ENCODE measurements at regions not wholly inside any gene's neighbourhood (a gene's known extent, or its start where the extent isn't known, plus 50 kb on each side); places are given as distances from the start of the nearest gene placed in this dataset.

GRCh38 chr19:30254158-30254557, 118.0 kb upstream of the ZNF536 start:
- Histone ChIP-seq H3K14ac (ENCODE audit: insufficient read length) (no peak overlapping the region), H2BK120ac (replicated peaks; ENCODE audit: low read depth, low read length) (no peak overlapping the region), H3K4me2 (ENCODE audit: insufficient read depth in 1 of 2, low read depth in 2 of 2, low read length in 2 of 2) (no peak overlapping the region), H3K27me3 (replicated peaks in 1 of 4; ENCODE audit: control insufficient read depth in 3 of 4, extremely low read depth in 1 of 4, insufficient read depth in 3 of 4, low read length in 3 of 4) (no peaks in the 10 kb centered on the region), H2AK5ac (ENCODE audit: low read depth, low read length) (no peak overlapping the region), H4K91ac (replicated peaks; ENCODE audit: insufficient read length, low read length) (no peak overlapping the region), H2BK15ac (ENCODE audit: low read length) (no peak overlapping the region), H3K27ac (ENCODE audit: low read depth, low read length) (no peak overlapping the region), H3K18ac (ENCODE audit: extremely low read depth, low read length) (no peak overlapping the region), H4K20me1 (replicated peaks in 1 of 2; ENCODE audit: control insufficient read depth in 1 of 2, insufficient read depth in 2 of 2, low read length in 2 of 2) (no peaks in the 10 kb centered on the region), H3K56ac (replicated peaks; ENCODE audit: insufficient read length, low read depth, low read length) (no peak overlapping the region), H2BK20ac (ENCODE audit: low read length) (no peak overlapping the region), H3K23ac (ENCODE audit: insufficient read length) (no peak overlapping the region), H3K23me2 (ENCODE audit: low read depth, low read length) (no peaks in the 10 kb centered on the region), H3K4me3 (ENCODE audit: extremely low read depth in 1 of 4, insufficient read depth in 2 of 4, low read depth in 3 of 4, low read length in 4 of 4) (no peak overlapping the region), H3K4me1 (replicated peaks in 1 of 4; ENCODE audit: control insufficient read depth in 3 of 4, insufficient read depth in 4 of 4, low read length in 3 of 4) (peaks cover 4 to 11% (median 4%) of the 10 kb centered on the region in 4 experiments; a peak in 6 of 7 replicates), H3K36me3 (ENCODE audit: control insufficient read depth in 2 of 4, insufficient read depth in 4 of 4, low read length in 3 of 4) (no peaks in the 10 kb centered on the region), H4K8ac (ENCODE audit: extremely low read depth, insufficient read depth, low read length) (no peak overlapping the region), H3K79me1 (ENCODE audit: low read depth, low read length) (no peaks in the 10 kb centered on the region), H2BK5ac (ENCODE audit: low read depth, low read length) (no peak overlapping the region), H2BK12ac (ENCODE audit: low read depth, low read length) (no peak overlapping the region), H2AFZ (ENCODE audit: low read length) (no peak overlapping the region), H3K4ac (replicated peaks; ENCODE audit: insufficient read length, low read depth, low read length) (no peak overlapping the region), H3K9me3 (ENCODE audit: insufficient read depth in 2 of 2, low read depth in 1 of 2, low read length in 1 of 2) (no peaks in the 10 kb centered on the region), H4K5ac (ENCODE audit: insufficient read length, low read depth, low read length) (no peak overlapping the region), H3K79me2 (ENCODE audit: control insufficient read depth in 1 of 2, insufficient read depth in 2 of 2, low read length in 2 of 2) (no peaks in the 10 kb centered on the region), H3K9ac (replicated peaks in 1 of 4; ENCODE audit: extremely low read depth in 1 of 4, low read depth in 3 of 4, low read length in 3 of 4) (no peak overlapping the region)
- CTCF ChIA-PET (ENCODE audit: partially characterized antibody): no interaction called here
- FAIRE-seq (no peak), DNase-seq (ENCODE audit: low read depth in 1 of 2, low spot score in 2 of 2) (no peak)
- 92% methylated on average over 5 of the region's 5 CpGs; no CpG with 5 or more reads in 1 of the 2 experiments for WGBS, 2 experiments (ENCODE audit: extremely low coverage in 1 of 2, insufficient coverage in 1 of 2, insufficient read length in 1 of 2, insufficient replicate concordance in 2 of 2, low coverage in 1 of 2, low lambda C conversion rate in 2 of 2, missing lambda C conversion rate in 1 of 2)
- POLR2A ChIA-PET (ENCODE audit: partially characterized antibody): no interaction called here
- TF ChIP-seq GTF2F1 (IDR thresholded peaks at IDR 0.05; ENCODE audit: borderline replicate concordance, low read depth, low read length): no peak
- no peak for TF ChIP-seq GABPA (IDR thresholded peaks at IDR 0.05; ENCODE audit: borderline replicate concordance, insufficient read depth, low read length)
- TF ChIP-seq CREB1 (IDR thresholded peaks at IDR 0.05): no peak
- TF ChIP-seq TAF7 (optimal IDR thresholded peaks at IDR 0.05; ENCODE audit: borderline replicate concordance, low read depth, low read length): no peak
- TF ChIP-seq CHD1 (IDR thresholded peaks at IDR 0.05; ENCODE audit: low read depth, low read length): no peak
- no peak for TF ChIP-seq RXRA (IDR thresholded peaks at IDR 0.05; ENCODE audit: insufficient read depth, low read depth, low read length)
- TF ChIP-seq CTBP2 (IDR thresholded peaks at IDR 0.05; ENCODE audit: borderline replicate concordance, insufficient read depth, insufficient read length, low read length): no peak
- TF ChIP-seq EZH2 (IDR thresholded peaks at IDR 0.05; ENCODE audit: low read depth, low read length, severe bottlenecking): no peak
- TF ChIP-seq, protein P1, sequence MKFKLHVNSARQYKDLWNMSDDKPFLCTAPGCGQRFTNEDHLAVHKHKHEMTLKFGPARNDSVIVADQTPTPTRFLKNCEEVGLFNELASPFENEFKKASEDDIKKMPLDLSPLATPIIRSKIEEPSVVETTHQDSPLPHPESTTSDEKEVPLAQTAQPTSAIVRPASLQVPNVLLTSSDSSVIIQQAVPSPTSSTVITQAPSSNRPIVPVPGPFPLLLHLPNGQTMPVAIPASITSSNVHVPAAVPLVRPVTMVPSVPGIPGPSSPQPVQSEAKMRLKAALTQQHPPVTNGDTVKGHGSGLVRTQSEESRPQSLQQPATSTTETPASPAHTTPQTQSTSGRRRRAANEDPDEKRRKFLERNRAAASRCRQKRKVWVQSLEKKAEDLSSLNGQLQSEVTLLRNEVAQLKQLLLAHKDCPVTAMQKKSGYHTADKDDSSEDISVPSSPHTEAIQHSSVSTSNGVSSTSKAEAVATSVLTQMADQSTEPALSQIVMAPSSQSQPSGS (IDR thresholded peaks at IDR 0.05; ENCODE audit: low read length): no peak
- TF ChIP-seq JUN (IDR thresholded peaks at IDR 0.05; ENCODE audit: low read depth, low read length): no peak
- no peak for TF ChIP-seq YY1 (IDR thresholded peaks at IDR 0.05; ENCODE audit: low read depth, low read length)
- TF ChIP-seq FOSL1 (IDR thresholded peaks at IDR 0.05; ENCODE audit: insufficient read depth, low read depth, low read length): no peak
- no peak for TF ChIP-seq SIRT6 (IDR thresholded peaks at IDR 0.05; ENCODE audit: low read length)

Measured in H1 (cell line).